GM18499 (cell line): ENCODE measurements at regions not wholly inside any gene's neighbourhood (a gene's known extent, or its start where the extent isn't known, plus 50 kb on each side); places are given as distances from the start of the nearest gene placed in this dataset.
"Not testable (repeated sequence)": the region's sequence is repeated elsewhere in the genome, so short reads cannot be mapped to it uniquely, and the experiment has no call there.

ENCODE experiments used
- ATAC-seq: cut with Tn5 transposase; IDR thresholded peaks from one replicate; pipeline ENCODE4 v1.9.1; 2021; ENCODE audit warnings: moderate number of reproducible peaks; ENCODE audit not compliant: insufficient read depth, unreplicated experiment

DNA sequence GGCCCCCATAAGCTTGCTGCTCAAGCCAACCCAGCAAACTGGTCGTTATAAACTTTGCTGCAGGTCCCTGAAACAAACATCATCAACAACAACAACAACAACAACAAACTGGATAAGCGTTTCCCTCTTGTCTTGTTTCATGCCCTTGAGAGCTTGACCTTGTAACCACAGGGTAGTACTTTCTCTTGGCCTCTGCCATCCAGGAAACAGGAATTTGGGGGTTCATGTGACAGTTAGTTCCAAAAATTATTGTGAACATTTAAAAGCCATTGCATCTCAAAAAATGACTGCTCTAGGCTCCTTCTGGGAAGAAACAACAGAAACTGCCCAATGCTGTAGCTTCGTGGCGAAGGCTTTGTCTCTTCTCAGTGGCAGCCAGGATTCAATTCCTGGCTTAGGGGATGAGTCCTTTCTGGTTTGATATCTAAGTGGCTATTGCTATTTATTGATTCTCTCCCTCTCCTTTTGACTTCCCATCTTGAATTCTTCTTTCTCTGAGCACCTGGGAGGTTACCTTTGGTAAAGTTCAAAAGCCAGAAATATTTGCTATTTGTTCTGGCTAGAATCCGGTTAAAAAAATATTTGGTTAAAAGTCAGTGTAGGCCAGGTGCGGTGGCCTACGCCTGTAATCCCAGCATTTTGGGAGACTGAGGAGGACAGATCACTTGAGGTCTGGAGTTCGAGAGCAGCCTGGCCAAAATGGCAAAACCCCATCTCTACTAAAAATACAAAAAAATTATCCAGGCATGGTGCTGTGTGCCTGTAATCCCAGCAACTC lies 52.0 kb upstream of the CPM start:
- no peak for ATAC-seq

DNA sequence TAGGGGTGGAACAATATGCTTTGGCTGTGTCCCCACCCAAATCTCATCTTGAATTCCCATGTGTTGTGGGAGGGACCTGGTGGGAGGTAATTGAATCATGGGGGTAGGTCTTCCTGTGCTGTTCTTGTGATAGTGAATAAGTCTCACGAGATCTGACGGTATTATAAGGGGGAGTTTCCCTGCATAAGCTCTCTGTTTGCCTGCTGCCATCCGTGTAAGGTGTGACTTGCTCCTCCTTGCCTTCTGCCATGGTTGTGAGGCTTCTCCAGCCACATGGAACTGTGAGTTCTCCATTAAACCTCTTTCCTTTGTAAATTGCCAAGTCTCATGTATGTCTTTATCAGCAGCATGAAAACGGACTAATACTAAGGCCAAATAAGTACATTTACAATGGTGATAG lies 64.6 kb upstream of the CPM start:
- ATAC-seq = not testable (repeated sequence)

DNA sequence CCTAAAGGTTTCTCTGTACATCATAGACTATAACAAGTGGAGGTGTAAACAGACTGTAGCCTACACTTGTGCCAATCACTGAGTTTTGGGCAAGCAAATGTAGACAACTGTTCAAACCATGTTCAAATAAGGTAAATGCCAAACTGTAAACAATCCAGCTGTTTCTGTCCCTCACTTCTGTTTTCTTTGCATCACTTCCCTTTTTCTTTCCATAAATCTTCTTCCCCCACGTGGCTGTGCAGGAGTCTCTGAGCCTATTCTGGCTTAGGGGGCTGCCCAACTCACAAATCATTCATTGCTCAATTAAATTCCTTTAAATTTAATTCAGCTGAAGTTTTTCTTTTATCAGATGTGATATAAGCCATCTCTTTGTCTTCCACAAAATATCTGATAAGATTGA lies 65.1 kb upstream of the CPM start:
- no peak for ATAC-seq

DNA sequence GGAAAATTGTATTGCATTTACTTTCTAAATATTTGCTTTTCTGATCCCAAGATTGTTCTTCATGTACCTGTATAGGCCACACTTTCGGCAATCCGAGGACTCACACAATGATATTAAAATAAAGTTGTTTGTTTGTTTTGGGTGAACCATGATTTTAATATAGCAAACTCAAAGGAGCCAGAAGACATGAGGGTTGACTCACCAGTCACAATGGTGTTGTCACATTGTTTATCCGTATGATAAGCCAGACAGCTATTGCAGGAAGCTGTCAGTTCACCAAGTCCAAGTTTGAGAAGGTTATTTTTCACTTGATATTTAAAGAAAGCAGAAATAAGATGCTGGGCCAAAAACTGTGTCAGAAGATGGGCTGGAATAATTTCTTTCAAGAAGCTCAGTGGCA lies 67.1 kb upstream of the CPM start:
- ATAC-seq = no peak

DNA sequence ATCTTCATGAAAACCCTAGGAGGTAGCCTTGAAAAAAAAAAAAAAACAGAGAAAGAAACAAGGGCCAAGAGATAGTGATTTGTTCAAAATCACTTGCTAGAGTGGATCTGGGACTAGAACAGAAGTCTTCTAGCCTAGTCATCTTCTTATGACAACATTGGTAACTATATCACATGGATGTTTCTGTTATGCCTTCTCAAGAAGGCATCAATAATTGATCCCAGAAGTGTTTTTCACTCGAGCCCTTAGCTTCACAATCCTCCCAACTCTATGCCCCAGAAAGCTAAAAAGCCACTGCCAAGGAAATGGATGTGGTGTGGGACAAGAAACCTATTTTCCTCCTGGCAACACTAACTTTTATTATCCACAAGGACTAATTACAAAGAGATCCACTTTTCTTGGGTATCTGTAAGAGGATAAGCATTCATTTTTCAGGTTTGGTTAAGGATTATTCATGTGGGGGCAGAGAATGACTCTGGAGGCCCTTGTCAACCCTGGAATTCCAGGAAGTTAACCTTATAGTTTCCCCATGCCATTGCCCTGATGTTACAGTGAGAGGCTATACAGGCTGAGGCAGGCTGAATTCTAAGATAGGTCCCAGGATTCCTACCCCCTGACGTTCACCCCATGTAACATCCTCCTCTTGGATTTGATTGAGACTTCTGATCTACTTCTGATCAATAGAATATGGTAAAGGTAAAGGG lies 67.7 kb upstream of the CPM start:
- ATAC-seq = no peak

DNA sequence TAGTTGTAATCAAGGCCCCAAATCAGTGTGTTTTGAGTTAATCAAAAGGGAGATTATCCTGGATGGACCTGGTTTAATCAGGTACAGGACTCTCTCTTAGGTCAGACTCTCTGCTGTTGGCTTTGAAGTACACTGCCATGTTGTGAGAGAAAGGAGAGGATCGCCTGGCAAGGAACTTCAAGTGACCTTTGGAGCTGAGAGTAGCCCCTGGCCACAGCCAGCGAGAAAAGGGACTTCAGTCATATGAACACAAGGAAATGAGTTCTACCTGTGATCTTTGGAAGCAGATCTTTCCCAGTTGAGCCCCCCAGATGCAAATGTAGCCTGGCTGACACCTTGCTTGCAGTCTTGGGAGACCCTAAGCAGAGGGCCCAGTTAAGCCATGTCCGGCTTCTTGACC lies 68.3 kb upstream of the CPM start:
- ATAC-seq = no peak

DNA sequence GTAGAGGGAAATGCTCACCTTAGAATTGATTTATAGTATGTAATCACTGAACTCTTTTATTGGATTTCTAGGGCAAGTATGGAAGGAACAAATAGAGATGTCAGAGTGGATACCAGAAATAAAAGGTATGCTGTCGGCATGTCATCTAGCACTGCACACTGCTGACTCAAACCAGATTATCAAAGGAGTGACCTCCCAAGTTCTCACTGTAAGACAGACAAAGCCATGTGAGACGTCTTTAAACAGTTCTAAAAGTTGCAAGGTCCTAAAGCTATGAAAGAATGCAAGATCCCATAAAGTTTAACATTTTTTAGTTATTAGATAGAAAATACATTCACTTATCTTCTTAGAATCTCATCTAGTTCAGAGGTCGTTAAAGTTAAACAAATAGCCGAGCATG lies 70.0 kb upstream of the CPM start:
- no peak for ATAC-seq

DNA sequence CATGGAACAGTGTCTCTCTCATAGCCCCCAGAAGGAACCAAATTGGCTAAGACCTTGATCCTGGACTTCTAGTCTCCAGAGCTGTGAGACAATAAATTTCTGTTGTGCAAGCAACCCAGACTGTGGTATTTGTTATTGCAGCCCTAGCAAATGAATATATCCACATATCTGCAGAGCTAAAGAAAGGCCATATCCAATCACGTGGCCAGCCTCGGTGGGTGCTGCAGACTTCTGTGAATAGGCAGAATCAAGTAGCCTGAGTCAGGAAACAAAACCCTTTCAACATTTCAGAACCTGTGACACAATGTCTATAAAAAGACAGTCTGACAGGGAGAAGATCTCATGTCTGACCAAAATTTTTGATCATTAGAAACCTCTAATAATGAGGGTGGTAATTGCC lies 71.0 kb upstream of the CPM start:
- no peak for ATAC-seq

DNA sequence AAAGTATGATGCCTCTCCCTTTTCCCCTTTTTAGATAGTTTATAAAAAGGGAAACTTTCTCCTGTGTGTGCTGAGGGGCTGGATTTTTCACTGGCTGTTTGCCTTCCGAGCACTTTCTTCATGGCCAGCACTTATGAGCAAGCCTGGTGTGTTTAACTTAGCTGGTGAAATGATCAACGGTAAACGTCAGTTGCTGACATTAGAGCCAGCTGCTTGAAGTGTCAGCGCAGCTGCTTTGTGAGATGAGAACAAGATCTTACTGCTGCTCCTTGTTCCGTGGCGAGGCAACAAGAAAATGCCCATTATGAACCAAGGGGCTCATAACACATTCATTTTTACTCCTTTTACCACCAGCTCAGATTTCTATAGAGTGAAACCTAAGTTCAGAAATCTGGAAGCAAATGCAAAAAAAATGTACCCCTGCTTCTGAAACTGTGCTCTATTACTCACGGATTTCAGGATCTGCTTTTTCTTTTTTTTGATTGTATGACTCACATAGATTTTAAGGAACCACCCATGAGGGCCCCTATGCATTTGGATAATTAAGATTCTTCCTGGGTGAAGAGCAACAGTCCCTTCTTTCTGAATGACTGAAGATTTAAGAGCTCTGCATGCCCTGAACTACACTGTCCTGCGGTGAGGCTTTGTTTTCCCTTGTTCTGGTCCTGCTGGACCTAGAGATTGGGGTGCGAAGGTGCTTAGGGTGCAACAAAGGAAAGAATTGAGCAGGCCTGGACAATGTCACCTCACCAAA lies 74.3 kb upstream of the CPM start:
- ATAC-seq = no peak

DNA sequence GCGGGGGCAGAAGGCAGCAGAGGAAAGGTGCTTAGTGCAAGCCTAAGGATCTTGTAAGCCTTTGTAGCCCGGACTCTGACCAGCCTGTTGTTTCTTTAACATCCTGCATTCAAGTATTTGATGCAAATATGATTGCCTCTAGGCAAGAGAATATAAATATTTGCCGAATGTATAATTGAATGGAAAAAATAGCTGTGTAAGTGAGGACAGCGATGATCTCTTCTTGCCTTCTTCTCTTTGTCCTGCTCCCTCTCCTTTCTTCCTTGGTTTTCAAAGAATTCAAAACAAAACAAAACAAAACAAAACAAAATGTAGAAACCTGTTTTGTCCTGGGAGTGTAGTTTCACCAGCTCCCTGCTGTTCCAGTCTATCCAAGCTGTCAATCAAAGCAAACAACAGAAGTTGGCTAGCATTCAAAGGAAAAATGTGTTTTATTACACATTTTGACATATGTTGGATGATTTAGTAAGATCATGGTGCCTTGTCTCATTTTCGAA lies 74.9 kb upstream of the CPM start:
- ATAC-seq = no peak

DNA sequence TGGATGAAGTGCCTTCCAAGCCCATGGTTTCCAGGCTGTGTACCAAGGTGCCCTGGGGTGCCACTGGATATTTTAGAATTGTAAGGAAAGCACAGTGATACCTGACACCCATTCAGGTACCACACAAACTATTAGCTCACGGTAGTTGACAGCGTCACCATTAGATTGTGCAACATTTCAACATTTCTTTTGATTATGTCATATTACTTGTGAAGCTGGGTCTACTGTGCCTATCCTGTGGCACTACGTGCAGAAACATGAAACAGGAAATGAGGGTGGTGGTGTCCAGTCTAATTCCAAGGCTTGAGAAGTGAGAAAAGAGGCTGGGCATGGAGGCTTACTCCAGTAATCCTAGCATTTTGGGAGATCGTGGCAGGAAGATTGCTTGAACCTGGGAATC lies 75.5 kb upstream of the CPM start:
- no peak for ATAC-seq

DNA sequence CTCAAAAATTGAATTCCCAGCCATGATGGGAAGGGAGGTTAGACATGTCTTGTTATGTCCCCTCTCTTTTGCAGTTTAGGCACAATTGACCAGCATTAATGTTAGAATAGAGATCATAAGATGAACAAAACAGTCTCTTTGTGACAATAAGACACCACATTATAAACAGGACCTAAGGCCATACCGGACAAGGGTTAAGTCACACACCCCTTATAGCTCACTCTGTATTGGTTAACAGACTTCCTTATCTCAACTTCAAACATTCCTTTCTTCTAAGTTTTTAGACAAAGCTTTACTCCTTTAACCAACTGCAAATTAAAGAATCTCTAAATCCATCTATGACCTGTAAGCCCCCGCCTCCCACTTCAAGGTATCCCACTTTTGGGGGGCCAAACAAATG lies 81.1 kb upstream of the CPM start:
- no peak for ATAC-seq

DNA sequence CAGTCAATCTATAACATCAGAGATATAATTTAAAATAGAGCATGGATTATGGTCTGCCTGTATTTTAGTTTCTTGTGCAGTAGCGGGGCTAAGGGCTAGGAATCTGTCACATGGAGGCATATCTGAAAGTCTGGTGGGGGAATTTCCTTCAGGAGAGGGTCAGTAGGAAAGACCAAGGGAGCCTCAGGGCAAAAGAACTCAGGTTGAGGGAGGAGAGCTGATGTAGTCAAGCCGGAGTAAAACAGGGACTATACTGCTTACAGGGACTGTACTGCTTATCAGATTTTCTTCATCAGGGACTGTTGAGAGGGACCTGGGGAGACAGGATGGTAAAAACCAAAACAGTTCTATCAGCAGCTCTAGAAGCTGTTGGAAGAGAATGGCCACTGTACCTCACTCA lies 82.0 kb upstream of the CPM start:
- no peak for ATAC-seq

DNA sequence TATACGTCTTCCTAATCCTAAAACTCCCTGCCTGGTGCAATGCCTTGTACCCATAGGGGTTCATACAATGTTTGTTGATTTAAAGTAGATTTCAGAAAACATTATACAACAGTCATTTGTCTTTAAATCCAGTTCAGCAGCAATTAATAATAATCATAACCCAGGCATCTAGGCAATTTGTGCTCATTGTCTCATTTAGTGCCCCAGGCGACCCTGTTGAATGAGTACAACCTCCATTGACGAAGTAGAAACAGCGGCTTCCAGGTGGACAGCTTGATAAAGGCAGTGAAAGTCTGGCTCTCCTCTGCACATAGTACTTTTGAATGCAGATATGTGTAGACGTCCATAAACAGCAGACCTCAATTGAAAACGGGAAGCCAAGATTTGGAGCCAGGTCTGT lies 82.9 kb upstream of the CPM start:
- ATAC-seq = no peak

DNA sequence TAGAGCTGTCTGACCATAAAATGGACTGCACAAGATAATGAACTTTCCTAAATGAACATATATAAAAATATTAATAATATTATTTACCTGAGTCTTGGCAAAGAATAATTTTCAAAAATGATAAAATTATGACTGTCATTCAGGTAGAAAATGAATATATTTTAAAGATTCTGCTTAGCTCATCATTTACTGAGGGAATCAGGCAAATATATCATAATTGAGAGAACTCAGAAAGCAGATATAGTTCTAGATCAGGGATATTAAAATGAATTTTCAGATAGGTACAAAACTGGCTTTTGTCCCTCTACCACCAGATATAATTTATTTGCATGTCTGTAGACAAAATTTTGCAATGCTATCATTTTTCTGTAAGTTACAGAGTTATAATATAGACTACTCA lies 86.1 kb upstream of the CPM start:
- ATAC-seq = no peak

DNA sequence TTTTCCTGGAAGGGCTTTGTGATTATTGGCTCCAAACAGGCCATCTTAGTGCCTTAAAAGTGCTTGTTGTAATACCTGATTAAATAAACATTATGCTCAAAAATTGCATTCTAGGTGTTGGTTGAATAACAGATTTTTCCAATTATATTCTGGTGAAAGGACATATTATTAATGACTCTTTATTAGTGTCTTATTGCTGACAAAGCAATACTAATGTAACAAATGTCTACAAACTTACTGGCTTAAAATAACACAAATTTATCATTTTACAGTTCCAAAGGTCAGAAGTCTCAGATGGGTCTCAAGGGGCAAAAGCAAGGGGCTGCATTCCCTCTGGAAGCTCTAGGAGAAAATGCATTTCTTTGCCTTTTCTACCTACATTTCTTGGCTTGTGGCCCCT lies 86.9 kb upstream of the CPM start:
- no peak for ATAC-seq

DNA sequence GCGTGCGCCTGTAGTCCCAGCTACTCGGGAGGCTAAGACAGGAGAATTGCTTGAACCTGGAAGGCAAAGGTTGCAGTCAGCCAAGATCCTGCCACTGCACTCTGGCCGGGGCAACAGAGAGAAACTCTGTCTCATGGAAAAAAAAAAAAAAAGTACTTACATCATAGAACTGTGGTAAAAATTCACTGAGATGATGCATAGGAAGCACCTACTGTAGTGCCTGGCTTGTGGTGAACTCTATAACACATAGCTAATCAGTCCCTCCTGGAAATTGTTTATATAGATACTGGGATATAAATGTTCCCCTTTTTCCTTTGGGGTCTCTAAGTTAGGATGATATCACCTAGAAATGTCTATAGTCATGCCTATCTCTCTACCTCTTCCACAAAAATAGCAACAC lies 89.7 kb upstream of the CPM start:
- ATAC-seq = no peak

DNA sequence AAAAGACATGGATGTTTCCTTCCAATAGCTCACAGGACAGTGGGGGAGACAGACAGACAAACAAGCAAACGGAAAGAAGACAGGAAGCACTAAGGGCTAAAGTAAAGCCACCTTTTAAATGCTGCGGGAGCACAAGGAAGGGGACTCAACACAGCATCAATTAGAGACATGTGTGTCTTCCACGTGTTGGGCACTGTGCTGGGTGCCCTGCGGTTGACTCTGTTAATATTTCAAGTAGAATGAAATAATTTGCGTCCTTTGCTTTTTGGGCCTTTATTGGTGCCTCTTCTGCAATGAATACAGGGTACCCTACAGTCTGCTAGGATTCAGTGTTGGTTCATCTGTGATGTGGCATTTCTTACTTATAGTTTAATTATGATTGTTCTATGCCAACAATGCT lies 90.9 kb upstream of the CPM start:
- ATAC-seq = no peak

DNA sequence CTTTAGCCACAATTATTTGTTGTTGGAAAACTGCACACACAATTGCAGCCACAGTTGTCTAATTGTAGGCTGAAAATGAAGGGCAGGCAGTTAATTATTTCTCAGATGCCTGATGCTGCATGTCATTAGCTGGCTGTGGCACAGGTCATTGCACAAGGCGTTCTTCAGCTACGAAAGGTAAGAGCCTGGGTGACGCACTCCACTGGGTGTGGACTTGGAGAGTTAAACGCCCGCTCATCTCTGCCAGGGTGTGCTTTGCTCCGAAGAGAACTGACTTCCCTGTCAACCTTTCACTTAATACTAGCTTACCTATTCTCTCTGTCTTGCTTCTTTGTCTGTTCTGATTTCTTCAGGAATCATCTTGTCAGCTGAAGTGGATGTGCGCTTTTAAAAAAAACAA lies 91.4 kb upstream of the CPM start:
- ATAC-seq = no peak

DNA sequence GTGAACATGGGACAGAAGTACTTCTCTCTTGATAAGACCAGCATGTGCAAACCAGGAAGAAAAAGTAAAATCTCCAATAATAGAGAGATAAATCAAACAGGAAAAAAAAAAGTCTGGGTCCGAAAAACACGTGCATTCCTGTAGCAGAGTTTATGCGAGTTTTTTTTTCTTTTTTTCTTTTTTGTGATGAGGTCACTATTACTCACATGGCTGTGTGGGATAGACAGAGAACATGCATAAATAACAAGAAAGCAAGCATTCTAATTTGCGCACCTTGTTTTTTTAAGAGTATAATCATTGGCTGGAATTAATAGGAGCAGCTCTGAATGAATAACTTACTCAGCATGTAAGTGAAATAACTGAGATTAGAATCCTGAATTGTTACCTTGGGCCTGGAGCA lies 91.9 kb upstream of the CPM start:
- no peak for ATAC-seq

DNA sequence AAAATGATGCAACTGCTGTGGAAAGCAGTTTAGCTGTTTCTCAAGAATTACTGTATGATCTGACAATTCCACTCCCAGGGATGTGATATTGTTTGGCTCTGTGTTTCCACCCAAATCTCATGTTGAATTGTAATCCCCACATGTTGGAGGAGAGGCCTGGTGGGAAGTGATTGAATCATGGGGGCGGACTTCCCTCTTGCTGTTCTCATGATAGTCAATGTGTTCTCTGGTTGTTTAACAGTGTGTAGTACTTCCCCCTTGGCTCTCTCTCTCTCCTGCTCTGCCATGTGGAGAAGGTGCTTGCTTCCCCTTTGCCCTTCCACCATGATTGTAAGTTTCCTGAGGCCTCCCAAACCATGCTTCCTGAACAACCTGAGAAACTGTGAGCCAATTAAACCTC lies 93.4 kb upstream of the CPM start:
- no peak for ATAC-seq
